WTC11 (cell line): ENCODE measurements at regions not wholly inside any gene's neighbourhood (a gene's known extent, or its start where the extent isn't known, plus 50 kb on each side); places are given as distances from the start of the nearest gene placed in this dataset.

Experiments used
- ATAC-seq: fragments of 200-7000 bp; cut with Tn5 transposase; 2 replicates; pipeline ENCODE4 v1.10.0; 2021; ENCODE audit warnings: mild to moderate bottlenecking, moderate library complexity
- CTCF ChIA-PET: fragments of 300-600 bp; sonication (Branson Sonifier 250); formaldehyde crosslinking; loops from one replicate; lab custom pipeline; 2021; ENCODE audit warnings: antibody characterized with exemption; lab: Charles Lee
- POLR2A ChIA-PET: fragments of 350-600 bp; sonication (Branson Sonifier 250); formaldehyde crosslinking; loops from one replicate; lab custom pipeline; 2021; ENCODE audit warnings: antibody characterized with exemption; lab: Charles Lee
- DNase-seq: peaks from one replicate; pipeline ENCODE4 v3.0.0; 2021; ENCODE audit warnings: low spot score
- H3K27ac Mint-ChIP-seq: 2 replicates; pipeline ENCODE4 v1.8.0; 2021; ENCODE audit warnings: mixed read lengths
- H3K27me3 Mint-ChIP-seq: 2 replicates; pipeline ENCODE4 v1.8.0; 2021; ENCODE audit warnings: low read depth, mild to moderate bottlenecking, moderate library complexity, mixed read lengths
- H3K36me3 Mint-ChIP-seq: 2 replicates; pipeline ENCODE4 v1.8.0; 2021; ENCODE audit warnings: mixed read lengths
- H3K4me1 Mint-ChIP-seq: 2 replicates; pipeline ENCODE4 v1.8.0; 2022; ENCODE audit warnings: mixed read lengths
- H3K4me3 Mint-ChIP-seq: 2 replicates; pipeline ENCODE4 v1.8.0; 2021; ENCODE audit warnings: mild to moderate bottlenecking, moderate library complexity, mixed read lengths
- H3K9me3 Mint-ChIP-seq: 2 replicates; pipeline ENCODE4 v1.8.0; 2021; ENCODE audit warnings: mixed read lengths
- CREM ChIP-seq: sonication (generic); formaldehyde crosslinking; IDR thresholded peaks from 2 replicates; pipeline ENCODE4 v1.8.1; 2022; ENCODE audit warnings: mild to moderate bottlenecking, missing genetic modification reagents, moderate library complexity
- ERG ChIP-seq: fragments of 250-450 bp; sonication (Bioruptor Pico); IDR thresholded peaks from 2 replicates; pipeline ENCODE4 v1.8.0; 2021; ENCODE audit warnings: mild to moderate bottlenecking
- ESRRA ChIP-seq: sonication (generic); formaldehyde crosslinking; IDR thresholded peaks from 2 replicates; pipeline ENCODE4 v1.8.1; 2022; ENCODE audit warnings: mild to moderate bottlenecking, missing genetic modification reagents, borderline replicate concordance
- FOXJ3 ChIP-seq: sonication (generic); formaldehyde crosslinking; IDR thresholded peaks from 2 replicates; pipeline ENCODE4 v1.9.0; 2021; ENCODE audit warnings: missing genetic modification reagents, mild to moderate bottlenecking, borderline replicate concordance
- JUN ChIP-seq: sonication (generic); formaldehyde crosslinking; IDR thresholded peaks from 2 replicates; pipeline ENCODE4 v1.8.0; 2023; ENCODE audit warnings: mild to moderate bottlenecking, missing genetic modification reagents
- PRRX2 ChIP-seq: fragments of 250-450 bp; sonication (Bioruptor Pico); IDR thresholded peaks from 2 replicates; pipeline ENCODE4 v1.8.0; 2021; ENCODE audit warnings: mild to moderate bottlenecking
- RORB ChIP-seq: fragments of 250-450 bp; sonication (Bioruptor Pico); IDR thresholded peaks from 2 replicates; pipeline ENCODE4 v1.9.0; 2021; ENCODE audit warnings: mild to moderate bottlenecking
- SMAD4 ChIP-seq: sonication (generic); formaldehyde crosslinking; IDR thresholded peaks from 2 replicates; pipeline ENCODE4 v1.8.0; 2022; ENCODE audit warnings: mild to moderate bottlenecking, missing genetic modification reagents
- SOX15 ChIP-seq: fragments of 250-450 bp; sonication (Bioruptor Pico); IDR thresholded peaks from 2 replicates; pipeline ENCODE4 v1.9.0; 2021; ENCODE audit warnings: mild to moderate bottlenecking
- ZNF425 ChIP-seq: fragments of 250-450 bp; sonication (Bioruptor Pico); conservative IDR thresholded peaks from 2 replicates; pipeline ENCODE4 v1.9.0; 2021; ENCODE audit warnings: mild to moderate bottlenecking
- ZNF671 ChIP-seq: fragments of 250-450 bp; sonication (Bioruptor Pico); IDR thresholded peaks from 2 replicates; pipeline ENCODE4 v1.8.0; 2021; ENCODE audit warnings: mild to moderate bottlenecking
- TF ChIP-seq, protein P1 (sequence below): sonication (generic); formaldehyde crosslinking; IDR thresholded peaks from 2 replicates; pipeline ENCODE4 v1.8.1; 2022; ENCODE audit warnings: low read depth, mild to moderate bottlenecking, moderate library complexity, missing genetic modification reagents, borderline replicate concordance
- TF ChIP-seq, protein P2 (sequence below): sonication (generic); formaldehyde crosslinking; IDR thresholded peaks from 2 replicates; pipeline ENCODE4 v1.8.1; 2023; ENCODE audit warnings: mild to moderate bottlenecking, moderate library complexity, missing genetic modification reagents
- TF ChIP-seq, protein P3 (sequence below): sonication (generic); formaldehyde crosslinking; IDR thresholded peaks from 2 replicates; pipeline ENCODE4 v1.8.0; 2022; ENCODE audit warnings: mild to moderate bottlenecking, missing genetic modification reagents
- TF ChIP-seq, protein P4 (sequence below): sonication (generic); formaldehyde crosslinking; IDR thresholded peaks from 2 replicates; pipeline ENCODE4 v1.8.0; 2022; ENCODE audit warnings: missing genetic modification reagents

GRCh38 chr5:174355995-174356394 lies 310.5 kb downstream of the NSG2 start:
- POLR2A ChIA-PET: no interaction called here
- H3K27ac Mint-ChIP-seq: no peak overlapping the region
- no peaks in the 10 kb centered on the region for H3K4me1 Mint-ChIP-seq
- CTCF ChIA-PET: no interaction called here
- H3K9me3 Mint-ChIP-seq: peaks cover 2% of the 10 kb centered on the region
- H3K4me3 Mint-ChIP-seq: no peak overlapping the region
- ATAC-seq (no peak), DNase-seq (no peak)
- no peaks in the 10 kb centered on the region for H3K27me3 Mint-ChIP-seq
- H3K36me3 Mint-ChIP-seq: no peaks in the 10 kb centered on the region
- TF ChIP-seq, protein P1, sequence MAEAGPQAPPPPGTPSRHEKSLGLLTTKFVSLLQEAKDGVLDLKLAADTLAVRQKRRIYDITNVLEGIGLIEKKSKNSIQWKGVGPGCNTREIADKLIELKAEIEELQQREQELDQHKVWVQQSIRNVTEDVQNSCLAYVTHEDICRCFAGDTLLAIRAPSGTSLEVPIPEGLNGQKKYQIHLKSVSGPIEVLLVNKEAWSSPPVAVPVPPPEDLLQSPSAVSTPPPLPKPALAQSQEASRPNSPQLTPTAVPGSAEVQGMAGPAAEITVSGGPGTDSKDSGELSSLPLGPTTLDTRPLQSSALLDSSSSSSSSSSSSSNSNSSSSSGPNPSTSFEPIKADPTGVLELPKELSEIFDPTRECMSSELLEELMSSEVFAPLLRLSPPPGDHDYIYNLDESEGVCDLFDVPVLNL (CRISPR knock-in tag): no peak
- TF ChIP-seq, protein P2, sequence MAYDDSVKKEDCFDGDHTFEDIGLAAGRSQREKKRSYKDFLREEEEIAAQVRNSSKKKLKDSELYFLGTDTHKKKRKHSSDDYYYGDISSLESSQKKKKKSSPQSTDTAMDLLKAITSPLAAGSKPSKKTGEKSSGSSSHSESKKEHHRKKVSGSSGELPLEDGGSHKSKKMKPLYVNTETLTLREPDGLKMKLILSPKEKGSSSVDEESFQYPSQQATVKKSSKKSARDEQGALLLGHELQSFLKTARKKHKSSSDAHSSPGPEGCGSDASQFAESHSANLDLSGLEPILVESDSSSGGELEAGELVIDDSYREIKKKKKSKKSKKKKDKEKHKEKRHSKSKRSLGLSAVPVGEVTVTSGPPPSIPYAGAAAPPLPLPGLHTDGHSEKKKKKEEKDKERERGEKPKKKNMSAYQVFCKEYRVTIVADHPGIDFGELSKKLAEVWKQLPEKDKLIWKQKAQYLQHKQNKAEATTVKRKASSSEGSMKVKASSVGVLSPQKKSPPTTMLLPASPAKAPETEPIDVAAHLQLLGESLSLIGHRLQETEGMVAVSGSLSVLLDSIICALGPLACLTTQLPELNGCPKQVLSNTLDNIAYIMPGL (CRISPR knock-in tag): no peak
- no peak for TF ChIP-seq ESRRA
- no peak for TF ChIP-seq PRRX2
- no peak for TF ChIP-seq RORB (CRISPR knock-in tag)
- TF ChIP-seq SOX15 (CRISPR knock-in tag): no peak
- no peak for TF ChIP-seq JUN (CRISPR knock-in tag)
- no peak for TF ChIP-seq SMAD4 (CRISPR knock-in tag)
- TF ChIP-seq FOXJ3 (CRISPR knock-in tag): no peak

- H3K36me3 Mint-ChIP-seq: no peaks in the 10 kb centered on the region
- POLR2A ChIA-PET: interaction anchor here (0.6 kb wide), 1 partner anchor 331 kb away, joined by 3 read pairs; no protein-coding TSS in a partner anchor
- CTCF ChIA-PET: no interaction called here
These were observed 311.0 kb downstream of the NSG2 start for GRCh38 chr5:174356536-174356935.

More at GRCh38 chr5:174356536-174356935, 311.0 kb downstream of the NSG2 start:
- H3K9me3 Mint-ChIP-seq: peaks cover under 1% of the 10 kb centered on the region
- no peaks in the 10 kb centered on the region for H3K27me3 Mint-ChIP-seq
- H3K4me1 Mint-ChIP-seq: no peaks in the 10 kb centered on the region
- ATAC-seq (no peak), DNase-seq (no peak)
- H3K4me3 Mint-ChIP-seq: no peak overlapping the region
- H3K27ac Mint-ChIP-seq: no peak overlapping the region
- TF ChIP-seq CREM (no peak), ZNF425 (no peak), ZNF671 (CRISPR knock-in tag) (no peak), ERG (CRISPR knock-in tag) (no peak)
- TF ChIP-seq, protein P3, sequence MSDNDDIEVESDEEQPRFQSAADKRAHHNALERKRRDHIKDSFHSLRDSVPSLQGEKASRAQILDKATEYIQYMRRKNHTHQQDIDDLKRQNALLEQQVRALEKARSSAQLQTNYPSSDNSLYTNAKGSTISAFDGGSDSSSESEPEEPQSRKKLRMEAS (CRISPR knock-in tag): no peak
- TF ChIP-seq, protein P4, sequence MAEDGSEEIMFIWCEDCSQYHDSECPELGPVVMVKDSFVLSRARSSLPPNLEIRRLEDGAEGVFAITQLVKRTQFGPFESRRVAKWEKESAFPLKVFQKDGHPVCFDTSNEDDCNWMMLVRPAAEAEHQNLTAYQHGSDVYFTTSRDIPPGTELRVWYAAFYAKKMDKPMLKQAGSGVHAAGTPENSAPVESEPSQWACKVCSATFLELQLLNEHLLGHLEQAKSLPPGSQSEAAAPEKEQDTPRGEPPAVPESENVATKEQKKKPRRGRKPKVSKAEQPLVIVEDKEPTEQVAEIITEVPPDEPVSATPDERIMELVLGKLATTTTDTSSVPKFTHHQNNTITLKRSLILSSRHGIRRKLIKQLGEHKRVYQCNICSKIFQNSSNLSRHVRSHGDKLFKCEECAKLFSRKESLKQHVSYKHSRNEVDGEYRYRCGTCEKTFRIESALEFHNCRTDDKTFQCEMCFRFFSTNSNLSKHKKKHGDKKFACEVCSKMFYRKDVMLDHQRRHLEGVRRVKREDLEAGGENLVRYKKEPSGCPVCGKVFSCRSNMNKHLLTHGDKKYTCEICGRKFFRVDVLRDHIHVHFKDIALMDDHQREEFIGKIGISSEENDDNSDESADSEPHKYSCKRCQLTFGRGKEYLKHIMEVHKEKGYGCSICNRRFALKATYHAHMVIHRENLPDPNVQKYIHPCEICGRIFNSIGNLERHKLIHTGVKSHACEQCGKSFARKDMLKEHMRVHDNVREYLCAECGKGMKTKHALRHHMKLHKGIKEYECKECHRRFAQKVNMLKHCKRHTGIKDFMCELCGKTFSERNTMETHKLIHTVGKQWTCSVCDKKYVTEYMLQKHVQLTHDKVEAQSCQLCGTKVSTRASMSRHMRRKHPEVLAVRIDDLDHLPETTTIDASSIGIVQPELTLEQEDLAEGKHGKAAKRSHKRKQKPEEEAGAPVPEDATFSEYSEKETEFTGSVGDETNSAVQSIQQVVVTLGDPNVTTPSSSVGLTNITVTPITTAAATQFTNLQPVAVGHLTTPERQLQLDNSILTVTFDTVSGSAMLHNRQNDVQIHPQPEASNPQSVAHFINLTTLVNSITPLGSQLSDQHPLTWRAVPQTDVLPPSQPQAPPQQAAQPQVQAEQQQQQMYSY (CRISPR knock-in tag): no peak
